A673 (cell line): ENCODE measurements at regions not wholly inside any gene's neighbourhood (a gene's known extent, or its start where the extent isn't known, plus 50 kb on each side); places are given as distances from the start of the nearest gene placed in this dataset.
"Not testable (repeated sequence)": the region's sequence is repeated elsewhere in the genome, so short reads cannot be mapped to it uniquely, and the experiment has no call there.

Source experiments
- EZH2 ChIP-seq: fragments of 200-600 bp; sonication (generic); IDR thresholded peaks from 2 replicates; pipeline ENCODE4 v1.6.1; 2017; ENCODE audit warnings: borderline replicate concordance, low read depth, mild to moderate bottlenecking, mixed read lengths, antibody characterized with exemption, low read length; ENCODE audit not compliant: poor library complexity, severe bottlenecking
- TF ChIP-seq, protein P1 (sequence below): fragments of 300-800, 200-600 bp; sonication (generic); conservative IDR thresholded peaks from 2 replicates; pipeline ENCODE4 v1.5.1; 2017; ENCODE audit warnings: low read depth, mild to moderate bottlenecking, antibody characterized with exemption, low read length, moderate library complexity, mixed read lengths

DNA sequence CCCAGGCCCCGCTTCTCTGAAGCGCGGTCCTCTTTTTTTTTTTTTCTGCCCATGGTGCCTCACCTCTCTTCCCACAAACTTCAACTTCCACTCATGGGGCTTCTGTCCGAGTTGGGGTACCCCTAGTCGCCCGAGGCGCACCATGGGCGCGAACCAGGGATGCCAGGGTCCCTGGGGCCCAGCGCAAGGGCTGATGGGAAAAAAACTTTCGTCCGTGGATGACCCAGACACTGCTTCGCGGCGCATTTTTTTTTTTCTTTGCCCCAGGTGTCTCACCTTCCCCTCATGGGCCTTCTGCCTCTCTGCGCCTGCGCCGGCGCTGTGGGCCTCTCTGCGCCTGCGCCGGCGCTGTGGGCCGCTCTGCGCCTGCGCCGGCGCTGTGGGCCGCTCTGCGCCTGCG, 1268.8 kb downstream of the FOXD4L5 start:
- TF ChIP-seq, protein P1, sequence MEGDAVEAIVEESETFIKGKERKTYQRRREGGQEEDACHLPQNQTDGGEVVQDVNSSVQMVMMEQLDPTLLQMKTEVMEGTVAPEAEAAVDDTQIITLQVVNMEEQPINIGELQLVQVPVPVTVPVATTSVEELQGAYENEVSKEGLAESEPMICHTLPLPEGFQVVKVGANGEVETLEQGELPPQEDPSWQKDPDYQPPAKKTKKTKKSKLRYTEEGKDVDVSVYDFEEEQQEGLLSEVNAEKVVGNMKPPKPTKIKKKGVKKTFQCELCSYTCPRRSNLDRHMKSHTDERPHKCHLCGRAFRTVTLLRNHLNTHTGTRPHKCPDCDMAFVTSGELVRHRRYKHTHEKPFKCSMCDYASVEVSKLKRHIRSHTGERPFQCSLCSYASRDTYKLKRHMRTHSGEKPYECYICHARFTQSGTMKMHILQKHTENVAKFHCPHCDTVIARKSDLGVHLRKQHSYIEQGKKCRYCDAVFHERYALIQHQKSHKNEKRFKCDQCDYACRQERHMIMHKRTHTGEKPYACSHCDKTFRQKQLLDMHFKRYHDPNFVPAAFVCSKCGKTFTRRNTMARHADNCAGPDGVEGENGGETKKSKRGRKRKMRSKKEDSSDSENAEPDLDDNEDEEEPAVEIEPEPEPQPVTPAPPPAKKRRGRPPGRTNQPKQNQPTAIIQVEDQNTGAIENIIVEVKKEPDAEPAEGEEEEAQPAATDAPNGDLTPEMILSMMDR, result not testable (repeated sequence)
- not testable (repeated sequence) for TF ChIP-seq EZH2
